ENCODE measurements at regions not wholly inside any gene's neighbourhood (a gene's known extent, or its start where the extent isn't known, plus 50 kb on each side); places are given as distances from the start of the nearest gene placed in this dataset.

- no peaks in the 10 kb centered on the region for H3K36me3 ChIP-seq (ENCODE audit: control insufficient read depth, low read length)
- H3K27ac ChIP-seq (ENCODE audit: low read depth, low read length) = no peak overlapping the region
- no peaks in the 10 kb centered on the region for H3K79me2 ChIP-seq (ENCODE audit: control insufficient read depth, low read length)
- H3K4me1 ChIP-seq (ENCODE audit: control insufficient read depth, low read length) = no peaks in the 10 kb centered on the region
- no peaks in the 10 kb centered on the region for H3K27me3 ChIP-seq (ENCODE audit: control insufficient read depth, low read length)
- H3K9me3 ChIP-seq (ENCODE audit: control insufficient read depth, insufficient read depth, low read length) = no peaks in the 10 kb centered on the region
- TF ChIP-seq EZH2phosphoT487 (IDR thresholded peaks at IDR 0.05; ENCODE audit: borderline replicate concordance, low read length) = no peak
- TF ChIP-seq CTCF (IDR thresholded peaks at IDR 0.05; ENCODE audit: low read depth, low read length, poor library complexity, severe bottlenecking) = no peak
- H3F3A ChIP-seq (ENCODE audit: control insufficient read depth, insufficient read depth) = no peaks in the 10 kb centered on the region
- H4K20me1 ChIP-seq (ENCODE audit: control insufficient read depth, insufficient read depth, low read depth, low read length) = no peaks in the 10 kb centered on the region
- no peak overlapping the region for H3K4me3 ChIP-seq (ENCODE audit: low read length)
- H3K9me2 ChIP-seq (replicated peaks; ENCODE audit: control insufficient read depth, low read length) = no peaks in the 10 kb centered on the region
- no peak overlapping the region for H3K4me2 ChIP-seq (ENCODE audit: low read length)
Observed at GRCh38 chr10:44647877-44648542, 263.1 kb upstream of the CXCL12 start.

- H4K20me1 ChIP-seq (ENCODE audit: control insufficient read depth, insufficient read depth, low read depth, low read length) = no peaks in the 10 kb centered on the region
- no peak overlapping the region for H3K4me2 ChIP-seq (ENCODE audit: low read length)
- TF ChIP-seq CTCF (IDR thresholded peaks at IDR 0.05; ENCODE audit: low read depth, low read length, poor library complexity, severe bottlenecking) = no peak
- no peak for TF ChIP-seq EZH2phosphoT487 (IDR thresholded peaks at IDR 0.05; ENCODE audit: borderline replicate concordance, low read length)
- H3K27me3 ChIP-seq (ENCODE audit: control insufficient read depth, low read length) = no peaks in the 10 kb centered on the region
- no peaks in the 10 kb centered on the region for H3K9me2 ChIP-seq (replicated peaks; ENCODE audit: control insufficient read depth, low read length)
- H3K36me3 ChIP-seq (ENCODE audit: control insufficient read depth, low read length) = no peaks in the 10 kb centered on the region
- no peaks in the 10 kb centered on the region for H3K4me1 ChIP-seq (ENCODE audit: control insufficient read depth, low read length)
- no peaks in the 10 kb centered on the region for H3K79me2 ChIP-seq (ENCODE audit: control insufficient read depth, low read length)
- H3K9me3 ChIP-seq (ENCODE audit: control insufficient read depth, insufficient read depth, low read length) = no peaks in the 10 kb centered on the region
- no peak overlapping the region for H3K27ac ChIP-seq (ENCODE audit: low read depth, low read length)
- no peaks in the 10 kb centered on the region for H3F3A ChIP-seq (ENCODE audit: control insufficient read depth, insufficient read depth)
- no peak overlapping the region for H3K4me3 ChIP-seq (ENCODE audit: low read length)
Observed at GRCh38 chr10:44650691-44651661, 260.2 kb upstream of the TMEM72 start.

- Histone ChIP-seq H3K4me2 (ENCODE audit: low read length) (no peak overlapping the region), H4K20me1 (ENCODE audit: control insufficient read depth, insufficient read depth, low read depth, low read length) (no peaks in the 10 kb centered on the region), H3K27ac (ENCODE audit: low read depth, low read length) (no peak overlapping the region), H3K4me3 (ENCODE audit: low read length) (no peak overlapping the region), H3K36me3 (ENCODE audit: control insufficient read depth, low read length) (no peaks in the 10 kb centered on the region), H3K79me2 (ENCODE audit: control insufficient read depth, low read length) (no peaks in the 10 kb centered on the region), H3K9me3 (ENCODE audit: control insufficient read depth, insufficient read depth, low read length) (no peaks in the 10 kb centered on the region), H3K9me2 (replicated peaks; ENCODE audit: control insufficient read depth, low read length) (no peaks in the 10 kb centered on the region), H3F3A (ENCODE audit: control insufficient read depth, insufficient read depth) (no peaks in the 10 kb centered on the region), H3K4me1 (ENCODE audit: control insufficient read depth, low read length) (no peaks in the 10 kb centered on the region), H3K27me3 (ENCODE audit: control insufficient read depth, low read length) (no peaks in the 10 kb centered on the region)
- no peak for TF ChIP-seq EZH2phosphoT487 (IDR thresholded peaks at IDR 0.05; ENCODE audit: borderline replicate concordance, low read length)
- no peak for TF ChIP-seq CTCF (IDR thresholded peaks at IDR 0.05; ENCODE audit: low read depth, low read length, poor library complexity, severe bottlenecking)
Observed at GRCh38 chr10:44651834-44652233, 259.3 kb upstream of the TMEM72 start.

Data from DOHH2 (cell line).